ENCODE measurements at regions not wholly inside any gene's neighbourhood (a gene's known extent, or its start where the extent isn't known, plus 50 kb on each side); places are given as distances from the start of the nearest gene placed in this dataset.

DNA sequence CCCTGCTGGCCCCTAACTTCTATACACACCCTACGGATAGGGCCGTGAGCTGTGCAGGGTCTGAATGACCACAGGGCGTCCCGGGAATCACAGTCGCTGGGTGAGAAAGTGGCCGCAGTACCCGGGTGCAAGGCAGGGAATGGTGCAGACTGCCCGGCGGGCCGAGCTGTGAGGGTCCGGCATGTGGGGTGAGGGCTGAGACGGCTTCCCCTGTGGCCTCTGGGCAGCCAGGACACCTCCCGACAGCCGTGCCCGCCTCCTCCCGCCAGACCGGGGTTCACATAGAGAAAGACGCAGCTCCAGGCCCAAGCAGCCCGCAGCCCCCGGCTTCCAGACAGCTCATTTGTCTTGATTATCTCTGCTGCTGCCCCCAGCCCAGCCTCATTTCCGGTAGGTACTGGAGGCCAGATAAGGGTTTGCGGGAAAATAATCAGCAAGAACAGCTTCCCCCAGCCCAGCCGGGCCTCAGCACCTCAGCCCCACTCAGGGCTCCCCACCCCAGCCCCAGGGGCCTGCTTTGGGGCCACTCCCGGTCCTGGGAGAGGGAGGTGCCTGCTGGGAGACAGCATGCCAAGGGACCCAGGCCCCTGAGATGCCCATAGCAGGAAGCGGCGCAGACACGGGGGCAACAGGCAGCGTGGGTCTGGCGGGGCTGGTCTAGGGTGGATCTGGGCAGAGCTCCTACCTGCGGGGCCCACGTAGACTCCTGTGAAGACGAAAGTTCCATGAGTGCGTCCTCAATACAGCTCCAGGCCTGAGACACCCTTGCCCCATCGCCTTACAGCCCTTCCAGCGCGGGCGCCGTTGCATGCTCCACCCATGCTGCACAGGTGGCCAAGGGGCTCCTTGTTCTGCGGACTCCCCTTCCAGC is 123.1 kb downstream of the BRD1 start:
- H3K4me3 ChIP-seq (ENCODE audit: low read depth, low read length): no peak overlapping the region
- no peak for DNase-seq (ENCODE audit: low read depth)
- TF ChIP-seq, protein P1, sequence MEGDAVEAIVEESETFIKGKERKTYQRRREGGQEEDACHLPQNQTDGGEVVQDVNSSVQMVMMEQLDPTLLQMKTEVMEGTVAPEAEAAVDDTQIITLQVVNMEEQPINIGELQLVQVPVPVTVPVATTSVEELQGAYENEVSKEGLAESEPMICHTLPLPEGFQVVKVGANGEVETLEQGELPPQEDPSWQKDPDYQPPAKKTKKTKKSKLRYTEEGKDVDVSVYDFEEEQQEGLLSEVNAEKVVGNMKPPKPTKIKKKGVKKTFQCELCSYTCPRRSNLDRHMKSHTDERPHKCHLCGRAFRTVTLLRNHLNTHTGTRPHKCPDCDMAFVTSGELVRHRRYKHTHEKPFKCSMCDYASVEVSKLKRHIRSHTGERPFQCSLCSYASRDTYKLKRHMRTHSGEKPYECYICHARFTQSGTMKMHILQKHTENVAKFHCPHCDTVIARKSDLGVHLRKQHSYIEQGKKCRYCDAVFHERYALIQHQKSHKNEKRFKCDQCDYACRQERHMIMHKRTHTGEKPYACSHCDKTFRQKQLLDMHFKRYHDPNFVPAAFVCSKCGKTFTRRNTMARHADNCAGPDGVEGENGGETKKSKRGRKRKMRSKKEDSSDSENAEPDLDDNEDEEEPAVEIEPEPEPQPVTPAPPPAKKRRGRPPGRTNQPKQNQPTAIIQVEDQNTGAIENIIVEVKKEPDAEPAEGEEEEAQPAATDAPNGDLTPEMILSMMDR (conservative IDR thresholded peaks at IDR 0.05; ENCODE audit: low read depth, low read length): no peak

- DNase-seq (ENCODE audit: low read depth): no peak
- TF ChIP-seq, protein P1 (conservative IDR thresholded peaks at IDR 0.05; ENCODE audit: low read depth, low read length): no peak
- H3K4me3 ChIP-seq (ENCODE audit: low read depth, low read length): no peak overlapping the region
These were observed 123.7 kb downstream of the BRD1 start for GRCh38 chr22:49703990-49704344.

- TF ChIP-seq, protein P1 (conservative IDR thresholded peaks at IDR 0.05; ENCODE audit: low read depth, low read length): no peak
These were observed 124.2 kb downstream of the BRD1 start for GRCh38 chr22:49703505-49703904.

DNA sequence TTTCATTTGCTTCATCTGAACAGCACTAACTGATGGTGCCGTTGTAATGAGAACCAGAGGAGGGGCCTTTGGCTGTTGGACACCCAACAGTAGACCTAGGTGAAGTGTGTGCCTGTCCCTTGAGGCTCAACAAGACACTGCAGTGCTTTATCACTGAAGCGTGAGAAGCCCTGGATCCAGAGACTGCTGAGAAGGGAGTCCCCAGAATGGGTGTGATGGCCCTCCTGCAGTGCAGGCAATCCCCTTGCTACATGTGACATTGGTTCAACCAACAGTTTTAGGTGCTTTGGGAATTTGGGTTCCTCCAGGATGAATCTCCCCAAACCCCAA is 125.6 kb downstream of the BRD1 start:
- TF ChIP-seq, protein P1 (conservative IDR thresholded peaks at IDR 0.05; ENCODE audit: low read depth, low read length): no peak
- no peak overlapping the region for H3K4me3 ChIP-seq (ENCODE audit: low read depth, low read length)
- no peak for DNase-seq (ENCODE audit: low read depth)

More at GRCh38 chr22:49703505-49703904, 124.2 kb downstream of the BRD1 start:
- H3K4me3 ChIP-seq (ENCODE audit: low read depth, low read length): no peak overlapping the region
- no peak for DNase-seq (ENCODE audit: low read depth)

DNA sequence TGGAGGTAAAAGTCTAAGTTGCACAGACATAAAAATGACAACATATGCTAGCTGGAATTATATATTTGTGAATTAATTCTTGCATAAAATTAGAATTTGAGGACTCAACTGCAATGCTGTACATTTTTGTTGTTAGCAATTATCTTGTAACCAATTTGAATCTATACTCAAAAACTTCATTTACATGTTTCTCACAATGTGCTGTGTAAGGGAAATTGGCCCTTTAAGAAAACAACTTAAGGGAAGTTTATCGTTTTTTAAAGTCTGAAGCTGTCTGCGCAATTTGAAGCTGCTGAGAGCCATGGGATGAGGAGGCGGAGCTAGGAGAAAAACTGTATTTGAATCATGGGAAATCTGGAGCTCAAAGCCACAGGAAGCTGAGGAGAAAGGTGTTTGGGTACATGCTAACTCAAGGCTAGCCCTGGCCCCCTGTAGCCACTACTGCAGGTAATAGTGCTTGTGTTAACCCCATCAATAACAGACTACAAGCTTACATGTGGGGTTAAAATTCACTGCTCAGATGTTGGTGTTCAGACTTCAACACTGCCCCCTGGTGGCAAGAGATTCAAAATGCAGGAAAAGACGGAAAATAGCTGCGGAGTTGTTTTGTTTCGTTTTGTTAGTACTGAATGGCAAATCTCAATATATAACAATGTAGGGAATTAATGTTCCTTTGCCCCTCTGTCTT is 126.1 kb downstream of the BRD1 start:
- no peak for DNase-seq (ENCODE audit: low read depth)
- TF ChIP-seq, protein P1 (conservative IDR thresholded peaks at IDR 0.05; ENCODE audit: low read depth, low read length): peak; percentile 40
- no peak overlapping the region for H3K4me3 ChIP-seq (ENCODE audit: low read depth, low read length)

DNA sequence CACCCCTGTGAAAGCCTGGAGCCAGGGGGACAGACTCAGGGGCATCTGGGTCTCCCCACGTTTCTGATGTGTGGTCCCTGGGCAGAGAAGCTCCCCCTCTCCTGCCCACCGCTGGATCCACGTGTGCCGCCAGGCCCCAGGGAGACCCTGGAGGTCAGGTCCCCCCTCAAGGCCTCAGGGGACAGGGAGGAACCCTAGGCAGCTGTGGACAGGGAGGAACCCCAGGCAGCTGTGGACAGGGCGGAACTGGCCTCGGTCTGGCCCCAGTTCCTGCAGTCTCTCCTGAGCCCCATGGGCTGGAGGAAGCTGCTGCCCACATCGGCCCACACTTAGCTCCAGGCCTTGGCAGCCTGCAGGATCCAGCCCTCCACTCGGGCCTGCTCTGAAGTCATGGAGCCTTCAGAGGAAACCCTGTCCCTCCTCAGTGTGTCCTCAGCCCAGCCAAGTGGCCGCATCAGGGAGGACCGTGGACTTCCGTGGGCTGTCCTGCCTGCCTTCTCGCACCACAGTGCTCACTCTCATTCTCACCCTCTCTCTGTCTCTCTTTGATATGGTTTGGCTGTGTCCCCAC is 127.7 kb downstream of the BRD1 start:
- no peak overlapping the region for H3K4me3 ChIP-seq (ENCODE audit: low read depth, low read length)
- no peak for DNase-seq (ENCODE audit: low read depth)
- TF ChIP-seq, protein P1 (conservative IDR thresholded peaks at IDR 0.05; ENCODE audit: low read depth, low read length): no peak
